HuH-7 (cell line): ENCODE measurements at regions not wholly inside any gene's neighbourhood (a gene's known extent, or its start where the extent isn't known, plus 50 kb on each side); places are given as distances from the start of the nearest gene placed in this dataset.

Source experiments
- DNase-seq: peaks from one replicate; pipeline ENCODE4 v3.0.0; 2011; ENCODE audit warnings: low spot score

- no peak for DNase-seq
Observed at GRCh38 chr5:111004291-111004690, 67.2 kb upstream of the TSLP start.

GRCh38 chr5:111010783-111011182 is 60.7 kb upstream of the TSLP start:
- DNase-seq, result no peak

- DNase-seq, result no peak
Observed at GRCh38 chr5:111013011-111013410, 58.5 kb upstream of the TSLP start.

- no peak for DNase-seq
Observed at GRCh38 chr5:111016801-111017200, 54.7 kb upstream of the TSLP start.

GRCh38 chr5:111017731-111018130 is 53.8 kb upstream of the TSLP start:
- DNase-seq, result no peak
